GM23338 (cell line): ENCODE measurements at regions not wholly inside any gene's neighbourhood (a gene's known extent, or its start where the extent isn't known, plus 50 kb on each side); places are given as distances from the start of the nearest gene placed in this dataset.

Source experiments
- EZH2 ChIP-seq: fragments of 200-600 bp; sonication (generic); IDR thresholded peaks from one replicate; pipeline ENCODE4 v1.8.0; 2017; ENCODE audit warnings: antibody characterized with exemption, mild to moderate bottlenecking, low read depth; ENCODE audit not compliant: unreplicated experiment
- ZNF331 ChIP-seq: fragments of 250-450 bp; sonication (Bioruptor Pico); IDR thresholded peaks from 2 replicates; pipeline ENCODE4 v1.5.0; 2020; ENCODE audit warnings: low read depth, mild to moderate bottlenecking, moderate library complexity
- TF ChIP-seq, protein P1 (sequence below), 2 experiments: fragments of 200-600 bp in 1 of 2; sonication (generic) in 1 of 2; conservative IDR thresholded peaks; 2 replicates each; pipeline versions ENCODE4 v1.5.1 to v1.6.1; 2016 to 2017; ENCODE audit warnings: antibody characterized with exemption in 2 of 2, low read depth in 2 of 2, mild to moderate bottlenecking in 2 of 2, moderate library complexity in 1 of 2

DNA sequence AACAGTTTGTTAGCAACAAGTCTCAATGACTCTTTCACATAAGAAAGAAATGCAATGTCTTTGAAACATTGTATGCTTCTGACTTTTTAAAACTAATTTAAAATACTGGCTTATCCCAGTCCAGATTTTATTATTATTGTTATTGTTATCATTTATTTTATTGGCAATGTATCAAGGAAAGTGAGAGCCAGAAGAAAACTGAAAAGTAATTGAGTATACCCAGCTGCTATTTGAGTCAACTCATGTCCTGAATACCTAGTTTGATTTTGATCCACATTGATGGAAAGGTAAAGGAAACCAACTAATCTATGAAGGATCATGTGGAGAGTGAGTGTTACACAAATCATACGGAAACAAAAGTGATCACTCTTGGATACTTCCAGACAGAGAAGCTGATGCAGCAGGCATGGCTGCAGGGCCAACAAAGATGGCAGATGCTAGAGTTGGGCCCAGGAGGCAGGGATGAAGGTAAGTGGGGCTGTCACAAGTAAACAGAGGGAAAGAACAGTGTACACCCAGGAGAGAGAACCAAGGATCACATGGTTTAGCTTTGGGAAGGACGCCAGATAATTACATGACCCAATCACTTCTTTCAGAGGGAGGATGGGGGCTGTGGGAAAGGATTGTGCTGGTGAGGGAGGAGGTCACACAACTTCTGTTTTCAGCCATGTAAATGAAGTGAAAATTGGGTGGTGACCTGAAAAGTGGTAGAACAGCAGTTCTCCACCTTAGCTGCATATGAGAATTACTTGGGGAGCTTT is 179.2 kb upstream of the NAMPT start:
- TF ChIP-seq, protein P1, sequence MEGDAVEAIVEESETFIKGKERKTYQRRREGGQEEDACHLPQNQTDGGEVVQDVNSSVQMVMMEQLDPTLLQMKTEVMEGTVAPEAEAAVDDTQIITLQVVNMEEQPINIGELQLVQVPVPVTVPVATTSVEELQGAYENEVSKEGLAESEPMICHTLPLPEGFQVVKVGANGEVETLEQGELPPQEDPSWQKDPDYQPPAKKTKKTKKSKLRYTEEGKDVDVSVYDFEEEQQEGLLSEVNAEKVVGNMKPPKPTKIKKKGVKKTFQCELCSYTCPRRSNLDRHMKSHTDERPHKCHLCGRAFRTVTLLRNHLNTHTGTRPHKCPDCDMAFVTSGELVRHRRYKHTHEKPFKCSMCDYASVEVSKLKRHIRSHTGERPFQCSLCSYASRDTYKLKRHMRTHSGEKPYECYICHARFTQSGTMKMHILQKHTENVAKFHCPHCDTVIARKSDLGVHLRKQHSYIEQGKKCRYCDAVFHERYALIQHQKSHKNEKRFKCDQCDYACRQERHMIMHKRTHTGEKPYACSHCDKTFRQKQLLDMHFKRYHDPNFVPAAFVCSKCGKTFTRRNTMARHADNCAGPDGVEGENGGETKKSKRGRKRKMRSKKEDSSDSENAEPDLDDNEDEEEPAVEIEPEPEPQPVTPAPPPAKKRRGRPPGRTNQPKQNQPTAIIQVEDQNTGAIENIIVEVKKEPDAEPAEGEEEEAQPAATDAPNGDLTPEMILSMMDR (conservative IDR thresholded peaks at IDR 0.05; ENCODE audit: low read depth in 2 of 2): no peak
- TF ChIP-seq EZH2 (no peak), ZNF331 (CRISPR knock-in tag) (no peak)
